T-helper 1 cell treated with Interleukin-12 subunit alpha and Interleukin-12 subunit beta and Interleukin-4 antibody, amounts not matched to agents 30 μg/mL and 1 μg/mL, for 36 hours (primary cell): ENCODE measurements at regions not wholly inside any gene's neighbourhood (a gene's known extent, or its start where the extent isn't known, plus 50 kb on each side); places are given as distances from the start of the nearest gene placed in this dataset.
"Not testable (repeated sequence)": the region's sequence is repeated elsewhere in the genome, so short reads cannot be mapped to it uniquely, and the experiment has no call there.

ENCODE experiments used
- H3K27ac Mint-ChIP-seq: one replicate; pipeline ENCODE4 v1.8.0; 2021; ENCODE audit warnings: mild to moderate bottlenecking, mixed read lengths
- H3K27me3 Mint-ChIP-seq: one replicate; pipeline ENCODE4 v1.8.0; 2021; ENCODE audit warnings: low read depth, mixed read lengths
- H3K36me3 Mint-ChIP-seq: one replicate; pipeline ENCODE4 v1.8.0; 2021; ENCODE audit warnings: low read depth, mixed read lengths
- H3K4me1 Mint-ChIP-seq: one replicate; pipeline ENCODE4 v1.8.0; 2021; ENCODE audit warnings: low read depth, mixed read lengths
- H3K4me3 Mint-ChIP-seq: one replicate; pipeline ENCODE4 v1.8.0; 2021; ENCODE audit warnings: mild to moderate bottlenecking, moderate library complexity, mixed read lengths
- H3K9me3 Mint-ChIP-seq: one replicate; pipeline ENCODE4 v1.8.0; 2021; ENCODE audit warnings: mixed read lengths

DNA sequence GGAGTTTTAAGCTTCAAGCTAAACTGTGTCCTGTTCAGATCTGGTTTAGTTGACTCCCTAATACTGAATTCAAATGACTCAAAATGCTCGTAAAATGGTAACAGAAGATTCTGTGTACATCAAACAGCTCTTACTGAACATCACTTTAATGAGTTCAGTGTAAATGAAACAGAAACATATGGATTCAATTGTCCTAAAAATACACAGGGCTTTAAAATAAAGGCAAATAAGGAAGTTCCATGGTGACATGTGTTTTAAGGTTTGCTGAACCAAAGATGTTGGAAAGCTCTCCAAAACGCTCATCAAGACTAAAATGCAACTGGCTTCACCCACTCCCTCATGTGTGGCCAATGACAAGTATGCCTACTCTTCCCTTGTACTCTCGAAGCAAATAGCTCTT, 340.0 kb upstream of the PIK3R1 start:
- H3K36me3 Mint-ChIP-seq, result no peaks in the 10 kb centered on the region
- H3K27me3 Mint-ChIP-seq, result no peaks in the 10 kb centered on the region
- H3K4me3 Mint-ChIP-seq, result no peak overlapping the region
- H3K9me3 Mint-ChIP-seq, result no peaks in the 10 kb centered on the region
- H3K4me1 Mint-ChIP-seq, result no peaks in the 10 kb centered on the region
- no peak overlapping the region for H3K27ac Mint-ChIP-seq

DNA sequence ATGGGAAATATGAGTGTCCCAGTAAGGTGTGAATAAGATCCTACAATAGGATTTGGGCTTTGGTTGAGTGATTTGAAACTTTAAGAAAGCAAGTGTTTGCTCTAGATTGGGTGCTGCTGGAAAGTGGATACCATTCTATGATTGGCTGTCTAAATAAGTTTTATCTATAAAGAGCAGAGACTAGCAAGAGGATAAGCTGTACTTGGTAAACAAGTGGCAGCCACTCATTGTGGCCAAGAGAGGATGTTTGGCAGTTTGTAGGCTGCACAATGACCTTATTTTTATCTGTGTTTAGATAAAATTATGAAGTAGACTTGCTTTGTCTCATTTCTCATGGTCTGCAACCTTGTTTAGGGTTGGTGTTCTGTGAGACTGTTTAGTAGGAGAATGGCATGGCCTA, 341.6 kb upstream of the PIK3R1 start:
- H3K27me3 Mint-ChIP-seq, result no peaks in the 10 kb centered on the region
- H3K4me1 Mint-ChIP-seq, result no peaks in the 10 kb centered on the region

DNA sequence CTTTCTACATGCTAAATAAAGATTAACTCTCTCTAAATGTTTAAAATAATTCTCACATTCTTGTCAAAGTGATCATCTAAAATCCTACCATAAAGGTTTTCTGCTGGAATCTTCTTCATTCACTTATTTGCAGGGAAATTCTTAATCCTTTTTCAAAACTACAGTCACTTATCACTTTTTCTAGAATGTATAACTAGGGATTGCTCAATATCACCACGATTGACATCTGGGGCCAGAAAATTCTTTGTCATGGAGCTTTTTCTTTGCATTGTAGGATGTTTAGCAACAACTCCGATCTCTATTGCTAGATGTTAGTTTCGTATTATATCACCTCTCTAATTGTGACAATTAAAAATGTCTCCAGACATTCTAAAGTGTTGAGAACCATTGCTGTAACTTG, 344.9 kb upstream of the PIK3R1 start:
- Mint-ChIP-seq H3K4me1 (no peaks in the 10 kb centered on the region), H3K36me3 (no peaks in the 10 kb centered on the region), H3K27ac (no peak overlapping the region), H3K9me3 (no peaks in the 10 kb centered on the region), H3K4me3 (no peak overlapping the region), H3K27me3 (no peaks in the 10 kb centered on the region)

More for the DNA sequence above, 341.6 kb upstream of the PIK3R1 start:
- Mint-ChIP-seq H3K9me3 (no peaks in the 10 kb centered on the region), H3K27ac (no peak overlapping the region), H3K4me3 (no peak overlapping the region), H3K36me3 (no peaks in the 10 kb centered on the region)

DNA sequence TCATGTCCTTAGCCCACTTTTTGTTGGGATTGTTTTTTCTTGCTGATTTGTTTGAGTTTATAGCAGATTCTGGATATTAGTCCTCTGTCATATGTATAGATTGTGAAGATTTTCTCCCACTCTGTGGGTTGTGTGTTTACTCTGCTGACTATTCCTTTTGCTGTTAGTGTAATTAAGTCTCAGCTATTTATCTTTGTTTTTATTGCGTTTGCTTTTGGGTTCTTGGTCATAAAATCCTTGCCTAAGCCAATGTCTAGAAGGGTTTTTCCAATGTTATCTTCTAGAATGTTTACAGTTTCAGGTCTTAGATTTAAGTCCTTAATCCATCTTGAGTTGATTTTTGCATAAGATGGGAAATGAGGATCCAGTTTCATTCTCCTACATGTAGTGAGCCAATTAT, 351.2 kb upstream of the PIK3R1 start:
- not testable (repeated sequence) for H3K27me3 Mint-ChIP-seq, H3K4me1 Mint-ChIP-seq, H3K4me3 Mint-ChIP-seq, H3K36me3 Mint-ChIP-seq, H3K27ac Mint-ChIP-seq, H3K9me3 Mint-ChIP-seq

DNA sequence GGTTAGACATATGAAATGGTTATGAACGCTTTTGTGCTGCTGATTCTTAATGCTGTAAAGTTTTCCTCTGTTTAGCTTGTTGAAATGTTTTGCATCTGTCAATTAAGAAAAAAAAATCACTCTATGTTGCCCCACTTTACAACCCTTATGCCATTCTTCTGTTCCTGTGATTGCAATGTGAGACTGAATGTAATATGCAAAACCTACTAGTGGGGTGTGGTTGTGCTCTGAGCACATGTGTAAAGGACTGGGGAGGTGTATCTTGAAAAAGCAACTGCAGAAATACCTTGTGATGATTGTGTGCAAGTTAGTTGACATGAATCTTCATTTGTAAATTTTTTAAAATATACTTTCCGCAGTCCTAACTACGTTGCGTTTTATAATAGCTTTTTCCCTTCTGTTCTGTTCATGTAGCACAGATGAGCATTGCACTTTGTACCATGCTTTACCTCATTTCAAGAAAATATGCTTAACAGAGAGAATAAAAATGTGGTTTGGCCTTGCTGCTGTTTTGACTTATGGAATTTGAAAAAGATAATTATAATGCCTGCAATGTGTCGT, 357.0 kb upstream of the PIK3R1 start:
- no peaks in the 10 kb centered on the region for H3K9me3 Mint-ChIP-seq
- no peak overlapping the region for H3K27ac Mint-ChIP-seq
- no peaks in the 10 kb centered on the region for H3K36me3 Mint-ChIP-seq
- no peaks in the 10 kb centered on the region for H3K27me3 Mint-ChIP-seq
- H3K4me3 Mint-ChIP-seq, result no peak overlapping the region
- H3K4me1 Mint-ChIP-seq, result no peaks in the 10 kb centered on the region

DNA sequence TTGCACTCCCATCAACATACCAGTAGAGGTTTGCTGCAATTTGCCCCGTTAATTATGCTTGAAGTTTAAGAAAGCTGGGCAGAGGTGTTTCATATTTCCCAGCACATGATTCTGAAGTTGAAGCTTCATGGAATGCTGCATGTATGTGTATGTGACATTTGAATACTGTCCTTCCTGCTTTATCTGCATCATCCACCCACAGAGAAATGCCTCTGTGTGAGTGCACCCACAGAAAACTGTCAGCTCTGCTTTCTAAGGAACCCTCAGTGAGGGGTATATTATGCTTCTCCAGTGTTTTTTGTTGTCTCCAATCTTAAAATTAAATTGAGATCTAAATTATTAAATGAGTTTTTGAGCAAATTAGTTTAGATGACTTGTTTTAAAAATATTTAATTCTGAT, 358.1 kb upstream of the PIK3R1 start:
- no peaks in the 10 kb centered on the region for H3K27me3 Mint-ChIP-seq
- H3K36me3 Mint-ChIP-seq, result no peaks in the 10 kb centered on the region
- H3K4me1 Mint-ChIP-seq, result no peaks in the 10 kb centered on the region
- no peak overlapping the region for H3K4me3 Mint-ChIP-seq
- H3K9me3 Mint-ChIP-seq, result no peaks in the 10 kb centered on the region
- H3K27ac Mint-ChIP-seq, result no peak overlapping the region

DNA sequence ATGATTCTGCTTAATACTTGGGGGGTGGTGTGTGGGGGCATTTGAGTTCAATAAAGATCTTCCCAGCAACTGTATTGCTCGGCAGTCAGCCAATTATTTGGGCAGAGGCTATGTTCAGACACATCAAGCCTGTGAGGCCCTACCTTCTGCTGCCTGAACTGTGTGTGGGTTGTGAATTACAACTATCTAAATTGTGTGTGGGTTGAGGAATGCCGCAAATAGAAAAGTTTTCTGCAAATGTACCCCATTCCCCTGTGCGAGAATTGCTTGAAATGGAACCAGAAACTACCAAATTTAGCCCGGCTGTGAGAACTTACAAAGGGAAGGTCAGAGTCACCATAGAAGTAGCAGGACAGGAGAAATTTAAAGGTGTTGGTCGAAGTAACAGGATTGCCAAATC, 360.0 kb upstream of the PIK3R1 start:
- no peak overlapping the region for H3K4me3 Mint-ChIP-seq

DNA sequence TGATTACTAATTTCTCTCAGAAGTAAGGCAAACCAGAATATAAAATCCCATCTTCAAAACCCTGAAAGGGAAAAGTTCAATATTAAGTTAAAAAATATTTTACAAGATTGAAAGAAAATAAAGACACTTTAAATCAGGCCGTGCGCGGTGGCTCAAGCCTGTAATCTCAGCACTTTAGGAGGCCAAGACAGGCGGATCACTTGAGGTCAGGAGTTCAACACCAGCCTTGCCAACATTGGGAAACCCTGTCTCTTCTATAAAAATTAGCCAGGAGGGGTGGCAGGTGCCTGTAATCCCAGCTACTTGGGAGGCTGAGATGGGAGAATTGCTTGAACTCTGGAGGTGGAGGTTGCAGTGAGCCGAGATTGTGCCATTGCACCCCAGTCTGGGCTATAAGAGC, 364.6 kb upstream of the PIK3R1 start:
- H3K27ac Mint-ChIP-seq, H3K27me3 Mint-ChIP-seq, H3K4me3 Mint-ChIP-seq, H3K36me3 Mint-ChIP-seq, H3K9me3 Mint-ChIP-seq, H3K4me1 Mint-ChIP-seq: not testable (repeated sequence)

More for the DNA sequence above, 360.0 kb upstream of the PIK3R1 start:
- H3K4me1 Mint-ChIP-seq, result no peaks in the 10 kb centered on the region
- no peaks in the 10 kb centered on the region for H3K27me3 Mint-ChIP-seq
- H3K36me3 Mint-ChIP-seq, result no peaks in the 10 kb centered on the region
- H3K9me3 Mint-ChIP-seq, result no peaks in the 10 kb centered on the region
- no peak overlapping the region for H3K27ac Mint-ChIP-seq

DNA sequence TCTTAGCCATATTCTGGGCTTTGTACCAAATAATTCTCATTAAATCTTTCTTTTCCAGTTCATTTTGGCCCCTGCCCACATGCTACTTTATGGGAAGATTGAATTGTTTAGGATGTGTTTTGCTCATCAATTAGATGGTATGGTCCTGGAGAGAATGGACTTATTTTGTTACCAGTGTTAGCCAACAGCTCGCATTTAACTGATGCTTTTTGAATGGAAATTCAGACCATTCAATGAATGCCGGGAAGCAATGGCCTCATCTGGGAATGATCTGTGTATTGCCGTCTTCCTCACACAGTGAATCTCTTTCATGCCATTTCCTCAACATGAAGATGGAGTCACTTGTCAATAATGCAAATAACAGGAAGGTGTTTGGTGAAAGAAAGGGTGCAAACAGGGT, 370.6 kb upstream of the PIK3R1 start:
- Mint-ChIP-seq H3K9me3 (no peaks in the 10 kb centered on the region), H3K4me3 (no peak overlapping the region), H3K36me3 (no peaks in the 10 kb centered on the region), H3K27me3 (no peaks in the 10 kb centered on the region), H3K27ac (no peak overlapping the region), H3K4me1 (no peaks in the 10 kb centered on the region)

DNA sequence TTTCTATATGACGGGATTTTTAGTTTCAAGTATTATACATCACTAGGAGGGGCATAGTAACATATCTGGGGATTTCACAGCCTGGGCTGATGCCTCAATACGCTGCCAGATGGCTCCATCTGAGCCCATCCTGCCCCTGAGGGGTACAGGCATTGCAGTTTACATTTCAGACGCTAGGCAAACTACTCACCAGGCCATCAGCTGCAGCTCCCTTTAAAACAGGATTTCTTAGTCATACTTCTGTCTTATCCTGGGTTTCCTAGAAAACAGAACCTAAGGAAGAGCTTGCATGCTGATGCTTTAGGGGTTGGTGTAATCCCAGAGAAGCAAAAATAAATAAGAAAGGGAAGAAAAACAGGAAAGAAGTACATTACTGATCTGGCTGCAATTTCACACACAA, 372.8 kb upstream of the PIK3R1 start:
- Mint-ChIP-seq H3K9me3 (no peaks in the 10 kb centered on the region), H3K36me3 (no peaks in the 10 kb centered on the region), H3K4me3 (no peak overlapping the region), H3K4me1 (no peaks in the 10 kb centered on the region), H3K27ac (no peak overlapping the region), H3K27me3 (no peaks in the 10 kb centered on the region)

DNA sequence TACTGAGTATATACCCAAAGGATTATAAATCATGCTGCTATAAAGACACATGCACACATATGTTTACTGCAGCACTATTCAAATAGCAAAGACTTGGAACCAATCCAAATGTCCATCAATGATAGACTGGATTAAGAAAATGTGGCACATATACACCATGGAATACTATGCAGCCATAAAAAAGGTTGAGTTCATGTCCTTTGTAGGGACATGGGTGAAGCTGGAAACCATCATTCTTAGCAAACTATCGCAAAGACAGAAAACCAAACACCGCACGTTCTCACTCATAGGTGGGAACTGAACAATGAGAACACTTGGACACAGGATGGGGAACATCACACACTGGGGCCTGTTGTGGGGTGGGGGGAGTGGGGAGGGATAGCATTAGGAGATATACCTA, 378.3 kb upstream of the PIK3R1 start:
- H3K4me1 Mint-ChIP-seq, H3K36me3 Mint-ChIP-seq, H3K9me3 Mint-ChIP-seq, H3K27ac Mint-ChIP-seq, H3K4me3 Mint-ChIP-seq, H3K27me3 Mint-ChIP-seq: not testable (repeated sequence)

DNA sequence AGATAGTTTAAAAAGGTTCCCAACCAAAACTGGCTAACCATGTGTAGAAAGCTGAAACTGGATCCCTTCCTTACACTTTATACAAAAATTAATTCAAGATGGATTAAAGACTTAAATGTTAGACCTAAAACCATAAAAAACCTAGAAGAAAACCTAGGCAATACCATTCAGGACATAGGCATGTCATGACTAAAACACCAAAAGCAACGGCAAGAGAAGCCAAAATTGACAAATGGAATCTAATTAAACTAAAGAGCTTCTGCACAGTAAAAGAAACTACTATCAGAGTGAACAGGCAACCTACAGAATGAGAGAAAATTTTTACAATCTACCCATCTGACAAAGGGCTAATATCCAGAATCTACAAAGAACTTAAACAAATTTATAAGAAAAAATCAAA, 379.1 kb upstream of the PIK3R1 start:
- not testable (repeated sequence) for H3K27me3 Mint-ChIP-seq, H3K4me1 Mint-ChIP-seq, H3K9me3 Mint-ChIP-seq, H3K36me3 Mint-ChIP-seq, H3K27ac Mint-ChIP-seq, H3K4me3 Mint-ChIP-seq

DNA sequence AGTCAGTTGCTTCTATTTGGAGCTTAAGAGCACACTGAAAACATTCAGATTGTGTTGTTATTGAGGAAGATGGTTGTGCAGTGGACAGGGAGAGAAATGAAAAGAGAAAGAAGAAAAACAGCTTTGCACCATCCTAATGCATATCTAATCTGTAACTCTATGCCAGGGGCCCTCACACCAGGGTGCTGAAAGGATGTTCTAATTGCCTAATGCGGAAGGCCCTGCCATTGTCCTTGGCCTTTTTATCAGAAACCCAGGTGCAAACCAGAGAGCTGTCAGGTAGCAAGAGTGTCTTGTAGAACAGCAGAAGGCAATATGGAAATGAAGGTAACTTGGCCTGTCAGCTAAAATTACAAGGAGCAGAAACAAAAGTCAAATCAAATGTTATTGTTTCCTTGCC, 384.5 kb upstream of the PIK3R1 start:
- H3K9me3 Mint-ChIP-seq, result peaks cover 4% of the 10 kb centered on the region
- no peaks in the 10 kb centered on the region for H3K36me3 Mint-ChIP-seq

DNA sequence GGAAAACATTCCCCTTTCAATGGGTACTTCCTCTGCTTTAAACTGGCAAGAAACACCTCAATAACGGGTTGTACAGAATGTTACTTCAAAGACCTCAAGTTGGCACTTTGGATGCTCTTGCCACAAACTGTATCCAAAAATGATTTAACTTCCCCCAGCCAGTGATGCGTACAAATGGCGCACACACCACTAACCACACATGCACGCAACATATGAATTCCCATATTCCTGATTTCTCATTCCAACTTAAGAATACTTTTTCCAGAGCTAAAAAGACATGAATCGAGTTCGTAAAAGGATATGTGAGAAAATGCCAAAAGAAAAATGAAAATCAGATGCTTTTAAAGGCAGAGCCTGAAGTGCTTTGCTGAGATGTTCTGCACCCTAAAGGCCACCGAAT, 388.0 kb upstream of the PIK3R1 start:
- H3K4me3 Mint-ChIP-seq, result no peak overlapping the region
- H3K4me1 Mint-ChIP-seq, result no peaks in the 10 kb centered on the region
- no peaks in the 10 kb centered on the region for H3K27me3 Mint-ChIP-seq
- H3K36me3 Mint-ChIP-seq, result no peaks in the 10 kb centered on the region
- no peaks in the 10 kb centered on the region for H3K9me3 Mint-ChIP-seq
- no peak overlapping the region for H3K27ac Mint-ChIP-seq

More for the DNA sequence above, 384.5 kb upstream of the PIK3R1 start:
- Mint-ChIP-seq H3K27me3 (no peaks in the 10 kb centered on the region), H3K4me1 (no peaks in the 10 kb centered on the region), H3K4me3 (no peak overlapping the region), H3K27ac (no peak overlapping the region)

DNA sequence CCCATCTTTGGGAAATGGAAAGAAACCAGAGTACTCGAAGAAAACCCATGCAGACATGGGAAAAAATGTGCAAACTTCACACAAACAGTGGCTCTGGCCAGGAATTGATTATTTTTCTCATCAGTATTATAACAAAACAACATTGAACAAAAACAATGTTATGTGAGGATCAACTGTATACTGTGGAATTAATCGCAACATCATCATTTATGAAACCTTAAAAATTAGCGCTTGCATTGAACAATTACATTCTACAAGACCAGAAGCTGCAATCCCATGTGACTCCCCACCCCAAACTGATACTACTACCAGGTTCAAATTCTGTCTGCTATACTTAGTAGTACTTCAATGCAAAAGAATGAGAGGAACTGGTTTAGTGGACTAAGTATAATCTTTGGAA, 390.7 kb upstream of the PIK3R1 start:
- Mint-ChIP-seq H3K4me1 (no peaks in the 10 kb centered on the region), H3K36me3 (no peaks in the 10 kb centered on the region), H3K9me3 (no peaks in the 10 kb centered on the region), H3K27me3 (no peaks in the 10 kb centered on the region), H3K4me3 (no peak overlapping the region), H3K27ac (no peak overlapping the region)

DNA sequence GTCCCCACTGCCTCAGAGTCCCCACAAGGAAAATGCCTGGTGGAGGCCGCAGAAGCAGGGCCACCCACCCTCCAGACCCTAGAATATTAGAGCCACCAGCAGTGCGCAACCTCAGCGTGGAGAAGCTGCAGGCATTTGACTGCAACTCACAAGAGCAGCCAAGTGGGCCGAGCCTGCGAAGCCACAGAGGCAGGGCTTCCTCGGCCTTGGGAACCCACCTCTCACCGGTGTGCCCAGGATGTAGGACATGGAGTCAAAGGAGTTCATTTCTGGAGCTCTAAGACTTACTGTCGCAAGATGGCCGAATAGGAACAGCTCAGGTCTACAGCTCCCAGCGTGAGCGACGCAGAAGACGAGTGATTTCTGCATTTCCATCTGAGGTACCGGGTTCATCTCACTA, 397.9 kb upstream of the PIK3R1 start:
- Mint-ChIP-seq H3K4me1 (no peaks in the 10 kb centered on the region), H3K4me3 (no peak overlapping the region), H3K9me3 (peaks cover 4% of the 10 kb centered on the region), H3K27me3 (no peaks in the 10 kb centered on the region), H3K27ac (no peak overlapping the region), H3K36me3 (no peaks in the 10 kb centered on the region)
